ENCODE measurements at regions not wholly inside any gene's neighbourhood (a gene's known extent, or its start where the extent isn't known, plus 50 kb on each side); places are given as distances from the start of the nearest gene placed in this dataset.

DNA sequence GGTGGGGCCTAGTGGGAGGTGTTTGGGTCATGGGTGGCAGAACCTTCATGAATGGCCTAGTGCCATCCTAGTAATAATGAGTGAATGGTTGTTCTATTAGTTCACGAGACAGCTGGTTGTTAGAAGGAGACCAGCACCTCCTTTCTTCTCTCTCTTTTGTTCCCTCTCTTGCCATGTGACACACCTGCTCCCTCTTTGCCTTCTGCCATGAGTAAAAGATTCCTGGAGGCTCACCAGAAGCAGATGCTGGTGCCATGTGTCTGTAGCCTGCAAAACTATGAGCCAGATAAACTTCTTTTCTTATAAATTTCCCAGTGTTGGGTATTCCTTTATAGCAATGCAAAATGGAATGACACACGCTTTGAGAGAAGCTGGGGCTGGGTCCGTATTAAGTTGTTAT, 89.0 kb upstream of the SLC4A7 start:
- TF ChIP-seq, protein P1, sequence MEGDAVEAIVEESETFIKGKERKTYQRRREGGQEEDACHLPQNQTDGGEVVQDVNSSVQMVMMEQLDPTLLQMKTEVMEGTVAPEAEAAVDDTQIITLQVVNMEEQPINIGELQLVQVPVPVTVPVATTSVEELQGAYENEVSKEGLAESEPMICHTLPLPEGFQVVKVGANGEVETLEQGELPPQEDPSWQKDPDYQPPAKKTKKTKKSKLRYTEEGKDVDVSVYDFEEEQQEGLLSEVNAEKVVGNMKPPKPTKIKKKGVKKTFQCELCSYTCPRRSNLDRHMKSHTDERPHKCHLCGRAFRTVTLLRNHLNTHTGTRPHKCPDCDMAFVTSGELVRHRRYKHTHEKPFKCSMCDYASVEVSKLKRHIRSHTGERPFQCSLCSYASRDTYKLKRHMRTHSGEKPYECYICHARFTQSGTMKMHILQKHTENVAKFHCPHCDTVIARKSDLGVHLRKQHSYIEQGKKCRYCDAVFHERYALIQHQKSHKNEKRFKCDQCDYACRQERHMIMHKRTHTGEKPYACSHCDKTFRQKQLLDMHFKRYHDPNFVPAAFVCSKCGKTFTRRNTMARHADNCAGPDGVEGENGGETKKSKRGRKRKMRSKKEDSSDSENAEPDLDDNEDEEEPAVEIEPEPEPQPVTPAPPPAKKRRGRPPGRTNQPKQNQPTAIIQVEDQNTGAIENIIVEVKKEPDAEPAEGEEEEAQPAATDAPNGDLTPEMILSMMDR (conservative IDR thresholded peaks at IDR 0.05; ENCODE audit: low read depth, low read length), result no peak
- no peak for DNase-seq (ENCODE audit: low read depth)
- H3K4me3 ChIP-seq (ENCODE audit: low read depth, low read length), result no peak overlapping the region

DNA sequence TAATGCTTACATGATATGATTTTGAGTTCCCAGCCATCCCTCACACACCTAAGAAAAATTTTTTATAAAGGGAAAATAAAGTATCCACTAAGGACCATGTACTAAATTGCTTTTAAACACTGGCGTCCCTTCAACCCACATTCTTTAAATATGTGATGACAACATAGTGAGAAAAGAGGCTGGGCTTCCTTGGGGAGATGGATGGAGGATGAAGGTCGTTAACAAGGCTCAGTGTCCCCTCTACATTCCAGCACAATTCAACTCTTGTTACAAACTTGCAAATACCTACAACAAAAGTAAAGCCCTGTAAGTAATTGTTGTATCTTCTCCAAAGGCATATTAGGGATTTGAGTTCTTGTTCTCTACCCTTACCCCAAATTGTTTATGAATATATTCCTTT, 87.2 kb upstream of the SLC4A7 start:
- H3K4me3 ChIP-seq (ENCODE audit: low read depth, low read length), result no peak overlapping the region
- no peak for DNase-seq (ENCODE audit: low read depth)
- TF ChIP-seq, protein P1 (conservative IDR thresholded peaks at IDR 0.05; ENCODE audit: low read depth, low read length), result no peak

DNA sequence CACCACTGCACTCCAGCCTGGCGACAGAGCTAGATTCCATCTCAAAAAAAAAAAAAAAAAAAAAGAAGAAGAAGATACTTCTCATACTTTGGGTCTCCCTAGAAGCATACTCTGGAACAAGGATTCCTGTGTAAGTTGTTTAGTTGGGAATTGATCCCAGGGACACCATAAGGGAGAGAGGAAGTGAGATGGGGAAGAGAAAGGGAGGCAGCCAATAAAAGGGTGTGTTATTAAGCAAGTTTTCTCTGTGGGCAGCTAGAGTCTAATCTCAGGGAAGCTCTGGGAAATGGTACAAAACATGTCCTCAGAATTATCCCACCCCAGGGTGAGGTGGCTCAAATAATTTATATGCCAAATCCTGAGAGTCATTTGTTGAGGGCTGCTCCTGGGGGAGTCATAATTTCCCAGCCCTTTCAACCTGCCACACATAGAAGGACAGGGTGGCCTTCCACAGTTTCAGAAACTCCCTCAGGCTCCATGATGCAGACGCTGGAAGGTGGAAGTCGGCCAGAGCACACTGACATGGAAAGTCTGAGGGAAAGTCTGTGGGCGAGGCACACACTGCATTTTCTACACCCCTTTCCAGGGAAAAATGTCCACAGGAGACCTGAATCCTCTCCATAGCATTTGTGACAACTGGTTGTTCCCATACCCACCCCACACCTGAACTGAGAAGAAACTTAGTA, 86.4 kb upstream of the SLC4A7 start:
- TF ChIP-seq, protein P1 (conservative IDR thresholded peaks at IDR 0.05; ENCODE audit: low read depth, low read length), result no peak
- DNase-seq (ENCODE audit: low read depth), result no peak
- H3K4me3 ChIP-seq (ENCODE audit: low read depth, low read length), result no peak overlapping the region

DNA sequence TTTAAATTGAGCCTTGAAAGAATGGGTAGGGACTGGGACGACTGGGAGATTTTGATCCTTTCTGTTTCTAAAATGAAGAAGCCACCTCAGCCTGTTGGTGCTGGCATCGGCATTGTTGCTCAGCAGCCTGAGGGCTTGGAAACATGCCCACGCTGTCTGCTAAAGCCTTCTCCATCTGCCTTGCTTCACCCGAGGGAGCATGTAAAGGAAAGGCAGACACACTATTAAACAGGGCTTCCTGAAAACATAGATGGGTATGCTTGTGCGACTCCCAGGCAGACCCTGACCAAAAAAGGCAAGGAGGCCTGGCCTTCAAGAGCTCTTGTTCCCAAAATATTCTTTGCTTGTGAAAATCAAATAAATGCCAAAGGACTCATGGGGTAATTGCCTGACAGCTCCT, 84.2 kb upstream of the SLC4A7 start:
- DNase-seq (ENCODE audit: low read depth), result peak; percentile 34
- H3K4me3 ChIP-seq (ENCODE audit: low read depth, low read length), result no peak overlapping the region
- TF ChIP-seq, protein P1 (conservative IDR thresholded peaks at IDR 0.05; ENCODE audit: low read depth, low read length), result no peak

DNA sequence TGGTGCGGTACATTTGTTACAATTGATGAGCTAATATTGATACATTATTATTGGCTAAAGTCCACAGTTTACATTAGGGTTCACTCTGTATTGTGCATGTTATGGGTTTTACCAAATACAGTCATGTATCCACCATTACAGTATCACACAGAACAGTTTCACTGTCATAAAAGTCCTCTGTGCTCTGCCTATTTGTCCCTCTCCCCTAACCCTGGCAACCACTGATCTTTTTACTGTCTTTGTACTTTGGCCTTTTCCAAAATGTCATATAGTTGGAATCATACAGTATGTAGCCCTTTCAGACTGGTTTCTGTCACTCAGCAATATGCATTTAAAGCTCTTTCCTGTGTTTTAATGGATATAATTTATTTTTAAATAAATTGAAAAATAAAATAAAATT, 83.1 kb upstream of the SLC4A7 start:
- no peak overlapping the region for H3K4me3 ChIP-seq (ENCODE audit: low read depth, low read length)
- DNase-seq (ENCODE audit: low read depth), result no peak
- TF ChIP-seq, protein P1 (conservative IDR thresholded peaks at IDR 0.05; ENCODE audit: low read depth, low read length), result no peak

DNA sequence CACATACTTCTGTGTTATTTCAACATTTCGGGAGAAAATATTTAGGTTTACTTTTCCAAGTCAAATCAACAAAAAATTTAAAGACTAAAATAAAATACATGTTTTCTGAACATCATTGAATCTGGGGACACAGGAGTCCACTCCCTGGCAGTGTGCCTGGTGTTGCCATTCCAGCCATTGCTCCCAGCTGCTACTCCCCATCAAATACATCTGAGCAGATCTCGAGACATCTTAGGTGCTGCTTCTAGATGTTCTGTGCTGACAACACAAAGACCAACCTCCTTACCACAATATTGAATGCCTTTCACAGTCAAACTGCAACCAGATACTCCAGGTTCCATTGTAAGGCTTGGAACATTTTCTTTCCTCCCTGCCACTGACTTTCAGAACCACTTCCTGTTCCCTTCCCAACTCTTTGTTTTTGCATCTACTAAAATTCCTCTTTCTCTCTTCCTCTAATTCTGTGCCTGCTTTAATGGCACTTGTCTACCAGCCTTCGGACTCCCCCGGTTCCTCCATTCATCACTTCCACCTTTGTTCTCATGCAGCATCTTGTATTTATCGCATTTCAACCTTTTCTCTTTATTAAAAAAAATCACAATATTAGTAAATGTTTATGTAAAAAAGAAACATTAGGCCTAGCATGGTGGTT, 81.1 kb upstream of the SLC4A7 start:
- TF ChIP-seq, protein P1 (conservative IDR thresholded peaks at IDR 0.05; ENCODE audit: low read depth, low read length), result no peak
- H3K4me3 ChIP-seq (ENCODE audit: low read depth, low read length), result no peak overlapping the region
- DNase-seq (ENCODE audit: low read depth), result peak; percentile 22

DNA sequence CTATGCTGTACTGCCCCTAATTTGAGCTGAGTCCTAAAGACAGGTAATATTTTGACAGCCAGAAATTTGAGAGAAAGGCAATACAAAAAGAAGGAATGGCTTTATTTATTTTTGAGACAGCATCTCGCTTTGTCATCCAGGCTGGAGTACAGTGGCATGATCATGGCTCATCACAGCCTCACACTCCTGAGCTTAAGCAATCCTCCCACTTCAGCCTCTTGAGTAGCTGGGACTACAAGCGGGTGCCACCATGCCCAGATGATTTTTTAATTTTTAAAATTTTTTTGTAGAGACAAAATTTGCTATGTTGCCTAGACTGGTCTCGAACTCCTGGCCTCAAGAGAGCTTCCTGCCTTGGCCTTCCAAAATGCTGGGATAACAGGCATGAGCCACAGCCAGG, 77.4 kb upstream of the SLC4A7 start:
- TF ChIP-seq, protein P1 (conservative IDR thresholded peaks at IDR 0.05; ENCODE audit: low read depth, low read length), result no peak
- DNase-seq (ENCODE audit: low read depth), result no peak
- no peak overlapping the region for H3K4me3 ChIP-seq (ENCODE audit: low read depth, low read length)
